HEK293 (cell line): ENCODE measurements at regions not wholly inside any gene's neighbourhood (a gene's known extent, or its start where the extent isn't known, plus 50 kb on each side); places are given as distances from the start of the nearest gene placed in this dataset.

Experiments
- ZNF155 ChIP-seq: fragments of 450-650 bp; formaldehyde crosslinking; IDR thresholded peaks from 2 replicates; pipeline ENCODE4 v1.5.1; 2016; ENCODE audit warnings: missing biosample characterization, missing genetic modification characterization
- TF ChIP-seq, protein P1 (sequence below): fragments of 450-650 bp; formaldehyde crosslinking; IDR thresholded peaks from 2 replicates; pipeline ENCODE4 v1.5.1; 2016; ENCODE audit warnings: missing biosample characterization, missing genetic modification characterization

DNA sequence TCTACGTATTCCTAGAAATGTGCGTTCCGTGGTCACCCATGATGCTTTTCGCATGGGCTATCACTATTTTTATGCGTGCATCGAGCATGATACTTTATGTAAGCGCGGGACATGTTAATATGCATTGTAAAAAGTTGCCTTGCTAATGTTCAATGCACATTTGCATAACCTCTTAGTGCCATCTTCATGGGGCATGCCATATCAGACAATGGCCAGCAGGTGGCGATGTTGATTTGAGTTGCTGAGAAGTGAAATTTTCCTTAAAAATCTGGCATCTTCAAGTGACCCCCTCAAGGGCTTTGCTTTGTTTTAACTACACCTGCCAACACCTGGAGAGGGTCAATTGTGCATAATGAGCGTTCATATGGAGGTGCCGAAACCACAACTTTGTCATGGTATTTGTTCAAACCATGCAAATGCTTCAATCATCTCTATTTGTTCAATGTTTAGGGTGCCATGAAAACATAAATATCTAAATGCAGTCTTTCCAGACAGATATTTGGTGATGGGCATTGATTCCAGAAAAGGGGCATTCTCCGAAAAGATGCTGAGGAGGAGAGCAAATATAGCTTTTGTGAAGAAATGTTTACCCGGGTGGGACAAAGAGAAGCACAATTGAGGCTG, 833.9 kb upstream of the PRKX start:
- no peak for TF ChIP-seq ZNF155 (tag by site-specific recombination)
- TF ChIP-seq, protein P1, sequence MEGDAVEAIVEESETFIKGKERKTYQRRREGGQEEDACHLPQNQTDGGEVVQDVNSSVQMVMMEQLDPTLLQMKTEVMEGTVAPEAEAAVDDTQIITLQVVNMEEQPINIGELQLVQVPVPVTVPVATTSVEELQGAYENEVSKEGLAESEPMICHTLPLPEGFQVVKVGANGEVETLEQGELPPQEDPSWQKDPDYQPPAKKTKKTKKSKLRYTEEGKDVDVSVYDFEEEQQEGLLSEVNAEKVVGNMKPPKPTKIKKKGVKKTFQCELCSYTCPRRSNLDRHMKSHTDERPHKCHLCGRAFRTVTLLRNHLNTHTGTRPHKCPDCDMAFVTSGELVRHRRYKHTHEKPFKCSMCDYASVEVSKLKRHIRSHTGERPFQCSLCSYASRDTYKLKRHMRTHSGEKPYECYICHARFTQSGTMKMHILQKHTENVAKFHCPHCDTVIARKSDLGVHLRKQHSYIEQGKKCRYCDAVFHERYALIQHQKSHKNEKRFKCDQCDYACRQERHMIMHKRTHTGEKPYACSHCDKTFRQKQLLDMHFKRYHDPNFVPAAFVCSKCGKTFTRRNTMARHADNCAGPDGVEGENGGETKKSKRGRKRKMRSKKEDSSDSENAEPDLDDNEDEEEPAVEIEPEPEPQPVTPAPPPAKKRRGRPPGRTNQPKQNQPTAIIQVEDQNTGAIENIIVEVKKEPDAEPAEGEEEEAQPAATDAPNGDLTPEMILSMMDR (tag by site-specific recombination), result no peak
